Heart right ventricle (tissue), 16 donors: ENCODE measurements at regions not wholly inside any gene's neighbourhood (a gene's known extent, or its start where the extent isn't known, plus 50 kb on each side); places are given as distances from the start of the nearest gene placed in this dataset.

Experiments used
- ATAC-seq, 8 donors: fragments of 200-7000 bp; cut with Tn5 transposase; one replicate each; pipeline ENCODE4 v1.9.1; 2020; ENCODE audit warnings: mild to moderate bottlenecking in 8 of 8, moderate library complexity in 8 of 8, moderate number of reproducible peaks in 1 of 8
- DNase-seq, 2 donors: peaks; one replicate each; pipeline ENCODE4 v3.0.0-alpha.2; 2020
- H3K27ac ChIP-seq, 10 donors: fragments of 200-600 bp; sonication (generic) in 2 of 10; one replicate each; pipeline versions ENCODE4 v1.5.0 to v1.8.0; 2020 to 2022; ENCODE audit warnings: mild to moderate bottlenecking in 3 of 10
- H3K27me3 ChIP-seq, 7 donors: fragments of 200-600 bp; one replicate each; pipeline ENCODE4 v1.8.0; 2021 to 2022; ENCODE audit warnings: mild to moderate bottlenecking in 2 of 7
- H3K36me3 ChIP-seq, 9 donors: fragments of 200-600 bp; sonication (generic) in 1 of 9; one replicate each; pipeline versions ENCODE4 v1.5.0 to v1.8.0; 2020 to 2022; ENCODE audit warnings: mild to moderate bottlenecking in 2 of 9
- H3K4me1 ChIP-seq, 9 donors: fragments of 200-600 bp; sonication (generic) in 1 of 9; one replicate each; pipeline versions ENCODE4 v1.5.0 to v1.8.0; 2020 to 2022; ENCODE audit warnings: mild to moderate bottlenecking in 4 of 9
- H3K4me3 ChIP-seq, 10 donors: fragments of 200-600 bp; sonication (generic) in 2 of 10; one replicate each; pipeline versions ENCODE4 v1.5.0 to v1.8.0; 2020 to 2022; ENCODE audit warnings: mild to moderate bottlenecking in 7 of 10, moderate library complexity in 2 of 10
- H3K9me3 ChIP-seq, 11 donors: fragments of 200-600 bp in 10 of 11; sonication (generic) in 2 of 11; one replicate each; pipeline versions ENCODE4 v1.5.0 to v1.8.0; 2013 to 2022; ENCODE audit warnings: mild to moderate bottlenecking in 2 of 11, control low read depth in 1 of 11, moderate library complexity in 1 of 11
- WGBS, 2 donors: extraction: QIAGEN DNeasy Blood & Tissue Kit; methylation state at CpG; one replicate each; pipeline ENCODE4 v1.1.7; 2013; ENCODE audit warnings: inconsistent platforms in 1 of 2; 5-methylcytosine and 5-hydroxymethylcytosine counted together
- intact Hi-C, 10 donors: fragments of 100-400 bp; cut with DNase I; formaldehyde crosslinking; loops; one replicate each; pipeline versions ENCODE4 v1.11.1 to v1.14.2; 2022
- TF ChIP-seq, protein P1 (sequence below), 9 donors: fragments of 200-600 bp; sonication (generic) in 2 of 9; IDR thresholded peaks; one replicate each; pipeline versions ENCODE4 v1.5.0 to v1.8.0; 2021 to 2022; ENCODE audit warnings: antibody characterized with exemption in 9 of 9, mild to moderate bottlenecking in 5 of 9, moderate library complexity in 1 of 9
- donor health status: Arrhythmogenic right ventricular cardiomyopathy.
- donor health status: ischemic (EF 13 %, LVEDD 7.1; RV severe dilation, severe dysfunction).
- donor health status: healthy with polysubstance abuse.
- donor health status: DM: no; HTN: yes; CAD: no.
- donor health status: DM: no; HTN: no; CAD: no.
- donor health status: ischemic (EF 25% LVEDD 6.9; RV normal size, moderate dysfunction).
- donor health status: ischemic (EF 25% LVEDD 5.7; RV mildly dilated, moderate dysfunction).
- donor health status: healthy.
- donor health status: DM: yes; HTN: yes; CAD: no.
- donor health status: Ischemic cardiomyopathy.
- donor health status: ischemic (EF 35%, LVEDD 5.7; RV mildly dilated, moderate dysfunction).
- donor health status: nonischemic (EF 11% LVEDD 7.7; RV severe dilation, severe dysfunction).
- donor health status: DM: yes; HTN: yes; CAD: no.
- donor health status: PGD.
- donor health status: ischemic (EF 29% LVEDD 5.4; RV normal size, mild dysfunction).
- donor health status: nonischemic (EF 23%, LVEDD 6.1; RV moderate dilation, normal function).

- DNase-seq, result no peak
- H3K4me1 ChIP-seq, result no peaks in the 10 kb centered on the region
- no peak for ATAC-seq
- no peaks in the 10 kb centered on the region for H3K36me3 ChIP-seq
- TF ChIP-seq, protein P1, sequence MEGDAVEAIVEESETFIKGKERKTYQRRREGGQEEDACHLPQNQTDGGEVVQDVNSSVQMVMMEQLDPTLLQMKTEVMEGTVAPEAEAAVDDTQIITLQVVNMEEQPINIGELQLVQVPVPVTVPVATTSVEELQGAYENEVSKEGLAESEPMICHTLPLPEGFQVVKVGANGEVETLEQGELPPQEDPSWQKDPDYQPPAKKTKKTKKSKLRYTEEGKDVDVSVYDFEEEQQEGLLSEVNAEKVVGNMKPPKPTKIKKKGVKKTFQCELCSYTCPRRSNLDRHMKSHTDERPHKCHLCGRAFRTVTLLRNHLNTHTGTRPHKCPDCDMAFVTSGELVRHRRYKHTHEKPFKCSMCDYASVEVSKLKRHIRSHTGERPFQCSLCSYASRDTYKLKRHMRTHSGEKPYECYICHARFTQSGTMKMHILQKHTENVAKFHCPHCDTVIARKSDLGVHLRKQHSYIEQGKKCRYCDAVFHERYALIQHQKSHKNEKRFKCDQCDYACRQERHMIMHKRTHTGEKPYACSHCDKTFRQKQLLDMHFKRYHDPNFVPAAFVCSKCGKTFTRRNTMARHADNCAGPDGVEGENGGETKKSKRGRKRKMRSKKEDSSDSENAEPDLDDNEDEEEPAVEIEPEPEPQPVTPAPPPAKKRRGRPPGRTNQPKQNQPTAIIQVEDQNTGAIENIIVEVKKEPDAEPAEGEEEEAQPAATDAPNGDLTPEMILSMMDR (IDR thresholded peaks at IDR 0.05), result no peak
- H3K27me3 ChIP-seq, result no peaks in the 10 kb centered on the region
- 27 to 33% methylated on average over 1 of the region's 1 CpG for WGBS, 2 donors
- intact Hi-C loops, result no loop called here
- no peak overlapping the region for H3K27ac ChIP-seq
- peaks cover 0 to 15% (median 0%) of the 10 kb centered on the region in 11 donors for H3K9me3 ChIP-seq
- H3K4me3 ChIP-seq, result no peak overlapping the region
Observed at GRCh38 chr2:81644189-81644588, 1339.6 kb upstream of the LRRTM1 start.

- Histone ChIP-seq H3K4me1 (no peaks in the 10 kb centered on the region), H3K36me3 (no peaks in the 10 kb centered on the region), H3K9me3 (peaks cover 0 to 10% (median 0%) of the 10 kb centered on the region in 11 donors), H3K27ac (no peak overlapping the region), H3K27me3 (no peaks in the 10 kb centered on the region), H3K4me3 (no peak overlapping the region)
- ATAC-seq (no peak), DNase-seq (no peak)
- WGBS, 2 donors, result 63 to 84% methylated on average over 2 of the region's 2 CpGs
- intact Hi-C loops, result no loop called here
- TF ChIP-seq, protein P1 (IDR thresholded peaks at IDR 0.05), result no peak
Observed at GRCh38 chr2:81624825-81625224, 1320.3 kb upstream of the LRRTM1 start.

DNA sequence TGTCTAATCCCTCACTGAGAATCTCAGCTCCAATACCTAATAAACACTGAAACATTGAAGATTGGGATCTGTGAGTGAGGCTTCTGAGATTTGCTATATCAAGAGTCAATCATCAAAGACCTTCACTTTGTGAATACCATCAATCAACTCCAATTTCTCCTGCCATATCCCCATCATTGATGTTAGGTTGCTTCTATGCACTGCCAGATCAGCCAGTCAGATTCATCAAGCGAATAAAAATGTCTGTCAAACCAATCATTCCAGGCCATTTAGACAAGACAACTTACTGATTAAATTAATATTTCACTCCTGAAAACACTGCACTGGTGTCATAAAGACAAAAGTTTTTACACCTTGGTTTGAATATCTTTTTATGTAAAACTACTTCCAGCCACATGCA lies 1295.5 kb upstream of the LRRTM1 start:
- intact Hi-C loops, result no loop called here
- H3K27ac ChIP-seq, result no peak overlapping the region
- WGBS, 2 donors, result 88 to 90% methylated on average over 1 of the region's 1 CpG
- H3K9me3 ChIP-seq, result peaks cover 0 to 16% (median 0%) of the 10 kb centered on the region in 11 donors
- TF ChIP-seq, protein P1 (IDR thresholded peaks at IDR 0.05), result no peak
- ATAC-seq (no peak), DNase-seq (no peak)
- H3K27me3 ChIP-seq, result no peaks in the 10 kb centered on the region
- H3K4me3 ChIP-seq, result no peak overlapping the region
- no peaks in the 10 kb centered on the region for H3K4me1 ChIP-seq
- H3K36me3 ChIP-seq, result no peaks in the 10 kb centered on the region

DNA sequence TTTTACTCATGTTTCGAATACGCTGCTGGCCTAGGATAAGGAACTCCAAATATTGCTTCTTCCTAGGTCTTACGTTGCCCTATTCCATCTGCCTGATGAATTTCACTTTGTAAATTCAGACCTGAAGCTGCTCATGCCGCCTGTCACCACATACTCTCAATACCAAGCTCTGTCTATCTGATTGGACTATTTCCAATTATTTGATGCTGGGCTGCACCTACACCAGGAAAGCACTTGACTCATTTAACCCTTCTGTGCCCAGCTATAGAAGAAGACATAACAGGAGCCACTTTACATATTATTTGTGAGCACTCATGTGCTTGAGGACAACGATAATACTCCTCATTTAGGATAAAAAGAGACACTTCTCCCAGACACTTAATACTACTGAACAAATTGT lies 1293.9 kb upstream of the LRRTM1 start:
- intact Hi-C loops, result no loop called here
- DNase-seq (no peak), ATAC-seq (no peak)
- Histone ChIP-seq H3K4me3 (no peak overlapping the region), H3K4me1 (no peaks in the 10 kb centered on the region), H3K36me3 (no peaks in the 10 kb centered on the region), H3K27ac (no peak overlapping the region), H3K9me3 (peaks cover 0 to 16% (median 0%) of the 10 kb centered on the region in 11 donors), H3K27me3 (no peaks in the 10 kb centered on the region)
- 39 to 47% methylated on average over 5 of the region's 5 CpGs for WGBS, 2 donors
- TF ChIP-seq, protein P1 (IDR thresholded peaks at IDR 0.05), result no peak
